Stimulated activated CD4-positive, alpha-beta T cell treated with anti-CD3 and anti-CD28 coated beads, Interleukin-1b, Interleukin-23, amount 100 ng/mL, for 4 hours (primary cell): ENCODE measurements at regions not wholly inside any gene's neighbourhood (a gene's known extent, or its start where the extent isn't known, plus 50 kb on each side); places are given as distances from the start of the nearest gene placed in this dataset.
A peak's percentile ranks its signal among the peaks of the same experiment; 100 is the strongest.

ENCODE experiments used
- DNase-seq, 2 donors: peaks; one replicate each; pipeline ENCODE4 v3.0.0-alpha.2; 2020; ENCODE audit warnings: low read depth in 2 of 2

GRCh38 chr17:34176440-34176839 lies 78.6 kb upstream of the CCL2 start:
- no peak for DNase-seq

GRCh38 chr17:34177642-34178041 lies 77.4 kb upstream of the CCL2 start:
- DNase-seq = no peak

GRCh38 chr17:34178092-34178491 lies 77.0 kb upstream of the CCL2 start:
- no peak for DNase-seq

- no peak for DNase-seq
Measured at GRCh38 chr17:34182036-34182803, 72.9 kb upstream of the CCL2 start.

GRCh38 chr17:34195987-34196386 lies 59.1 kb upstream of the CCL2 start:
- DNase-seq = no peak

GRCh38 chr17:34198519-34198918 lies 56.6 kb upstream of the CCL2 start:
- DNase-seq = no peak

- no peak for DNase-seq
Measured at GRCh38 chr17:34199454-34199853, 55.6 kb upstream of the CCL2 start.

GRCh38 chr17:34199932-34200534 lies 55.1 kb upstream of the CCL2 start:
- peak; percentile 34 to 62 for DNase-seq

GRCh38 chr17:34201225-34201624 lies 53.9 kb upstream of the CCL2 start:
- DNase-seq = no peak

GRCh38 chr17:34201767-34202166 lies 53.3 kb upstream of the CCL2 start:
- DNase-seq = no peak

GRCh38 chr17:34203018-34203638 lies 52.0 kb upstream of the CCL2 start:
- no peak for DNase-seq

- DNase-seq = no peak
Measured at GRCh38 chr17:34204402-34204801, 50.7 kb upstream of the CCL2 start.
